ENCODE measurements at regions not wholly inside any gene's neighbourhood (a gene's known extent, or its start where the extent isn't known, plus 50 kb on each side); places are given as distances from the start of the nearest gene placed in this dataset.

DNA sequence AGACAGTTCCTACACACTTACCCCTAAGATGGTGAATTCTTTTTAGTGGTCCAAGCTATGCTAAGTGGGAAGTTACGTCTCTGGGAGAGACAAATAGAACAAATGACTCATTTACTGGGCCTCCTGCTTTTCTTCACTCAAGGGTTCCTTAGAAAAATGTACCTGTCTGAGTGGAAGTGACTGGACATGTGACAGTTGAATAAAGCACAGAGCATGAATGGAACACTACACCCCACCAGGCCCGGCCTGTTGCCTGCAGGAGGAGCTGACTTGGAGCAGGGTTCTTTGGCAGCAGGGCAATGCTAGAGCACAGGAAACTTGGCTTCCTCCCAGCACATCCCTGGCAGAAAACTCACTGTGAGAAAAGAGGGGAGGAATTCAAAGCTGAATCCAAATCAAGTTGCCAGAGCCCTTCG lies 451.0 kb upstream of the SETBP1 start:
- TF ChIP-seq POLR2A (IDR thresholded peaks at IDR 0.05): no peak
- TF ChIP-seq, protein P1, sequence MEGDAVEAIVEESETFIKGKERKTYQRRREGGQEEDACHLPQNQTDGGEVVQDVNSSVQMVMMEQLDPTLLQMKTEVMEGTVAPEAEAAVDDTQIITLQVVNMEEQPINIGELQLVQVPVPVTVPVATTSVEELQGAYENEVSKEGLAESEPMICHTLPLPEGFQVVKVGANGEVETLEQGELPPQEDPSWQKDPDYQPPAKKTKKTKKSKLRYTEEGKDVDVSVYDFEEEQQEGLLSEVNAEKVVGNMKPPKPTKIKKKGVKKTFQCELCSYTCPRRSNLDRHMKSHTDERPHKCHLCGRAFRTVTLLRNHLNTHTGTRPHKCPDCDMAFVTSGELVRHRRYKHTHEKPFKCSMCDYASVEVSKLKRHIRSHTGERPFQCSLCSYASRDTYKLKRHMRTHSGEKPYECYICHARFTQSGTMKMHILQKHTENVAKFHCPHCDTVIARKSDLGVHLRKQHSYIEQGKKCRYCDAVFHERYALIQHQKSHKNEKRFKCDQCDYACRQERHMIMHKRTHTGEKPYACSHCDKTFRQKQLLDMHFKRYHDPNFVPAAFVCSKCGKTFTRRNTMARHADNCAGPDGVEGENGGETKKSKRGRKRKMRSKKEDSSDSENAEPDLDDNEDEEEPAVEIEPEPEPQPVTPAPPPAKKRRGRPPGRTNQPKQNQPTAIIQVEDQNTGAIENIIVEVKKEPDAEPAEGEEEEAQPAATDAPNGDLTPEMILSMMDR (IDR thresholded peaks at IDR 0.05): no peak

Measured in Peyer's patch (tissue), 4 donors.